Nephron progenitor cell (in vitro differentiated cells): ENCODE measurements at regions not wholly inside any gene's neighbourhood (a gene's known extent, or its start where the extent isn't known, plus 50 kb on each side); places are given as distances from the start of the nearest gene placed in this dataset.

Source experiments
- DNase-seq: peaks from one replicate; pipeline ENCODE4 v3.0.0; 2021
- H3K27ac Mint-ChIP-seq: 2 replicates; pipeline ENCODE4 v1.8.0; 2021; ENCODE audit warnings: mild to moderate bottlenecking, moderate library complexity, mixed read lengths
- H3K27me3 Mint-ChIP-seq: 2 replicates; pipeline ENCODE4 v1.8.0; 2021; ENCODE audit warnings: mild to moderate bottlenecking, low read depth, mixed read lengths; ENCODE audit not compliant: poor library complexity
- H3K36me3 Mint-ChIP-seq: 2 replicates; pipeline ENCODE4 v1.8.0; 2021; ENCODE audit warnings: low read depth, mixed read lengths
- H3K4me1 Mint-ChIP-seq: 2 replicates; pipeline ENCODE4 v1.8.0; 2021; ENCODE audit warnings: mixed read lengths
- H3K4me3 Mint-ChIP-seq: 2 replicates; pipeline ENCODE4 v1.8.0; 2021; ENCODE audit warnings: mild to moderate bottlenecking, moderate library complexity, mixed read lengths
- H3K9me3 Mint-ChIP-seq: 2 replicates; pipeline ENCODE4 v1.8.0; 2021; ENCODE audit warnings: mild to moderate bottlenecking, moderate library complexity, mixed read lengths
- CTCF ChIP-seq: fragments of 200-600 bp; sonication (generic); IDR thresholded peaks from 2 replicates; pipeline ENCODE4 v1.5.0; 2021; ENCODE audit warnings: antibody characterized with exemption

- H3K27me3 Mint-ChIP-seq = peaks cover 2% of the 10 kb centered on the region
- peaks cover 27% of the 10 kb centered on the region for H3K4me1 Mint-ChIP-seq
- H3K4me3 Mint-ChIP-seq = no peak overlapping the region
- H3K27ac Mint-ChIP-seq = peak overlapping the region; percentile 31
- no peak for TF ChIP-seq CTCF
- peaks cover 5% of the 10 kb centered on the region for H3K9me3 Mint-ChIP-seq
- H3K36me3 Mint-ChIP-seq = no peaks in the 10 kb centered on the region
- no peak for DNase-seq
Observed at GRCh38 chr20:34163307-34163706, 51.3 kb upstream of the EIF2S2 start.

- no peak for DNase-seq
- Mint-ChIP-seq H3K4me1 (peaks cover 22% of the 10 kb centered on the region), H3K4me3 (peak overlapping the region; percentile 41), H3K27ac (peak overlapping the region; percentile 96), H3K27me3 (peaks cover 2% of the 10 kb centered on the region), H3K9me3 (peaks cover 3% of the 10 kb centered on the region), H3K36me3 (no peaks in the 10 kb centered on the region)
- no peak for TF ChIP-seq CTCF
Observed at GRCh38 chr20:34164381-34164984, 52.4 kb upstream of the EIF2S2 start.

GRCh38 chr20:34165018-34165619 is 53.1 kb upstream of the EIF2S2 start:
- H3K27me3 Mint-ChIP-seq = peaks cover 5% of the 10 kb centered on the region
- peaks cover 24% of the 10 kb centered on the region for H3K4me1 Mint-ChIP-seq
- H3K27ac Mint-ChIP-seq = peak overlapping the region; percentile 96
- peaks cover 3% of the 10 kb centered on the region for H3K9me3 Mint-ChIP-seq
- no peak for DNase-seq
- no peak overlapping the region for H3K4me3 Mint-ChIP-seq
- no peak for TF ChIP-seq CTCF
- no peaks in the 10 kb centered on the region for H3K36me3 Mint-ChIP-seq

GRCh38 chr20:34171640-34172039 is 59.6 kb upstream of the EIF2S2 start:
- no peaks in the 10 kb centered on the region for H3K9me3 Mint-ChIP-seq
- H3K4me3 Mint-ChIP-seq = no peak overlapping the region
- no peak for TF ChIP-seq CTCF
- H3K4me1 Mint-ChIP-seq = peaks cover 22% of the 10 kb centered on the region
- no peak for DNase-seq
- H3K27me3 Mint-ChIP-seq = peaks cover 11% of the 10 kb centered on the region
- H3K27ac Mint-ChIP-seq = peak overlapping the region; percentile 84
- no peaks in the 10 kb centered on the region for H3K36me3 Mint-ChIP-seq

- H3K27ac Mint-ChIP-seq = no peak overlapping the region
- no peak for DNase-seq
Observed at GRCh38 chr20:34172926-34173325, 60.9 kb upstream of the EIF2S2 start.

More at GRCh38 chr20:34172926-34173325, 60.9 kb upstream of the EIF2S2 start:
- no peak for TF ChIP-seq CTCF
- peaks cover 20% of the 10 kb centered on the region for H3K4me1 Mint-ChIP-seq
- peaks cover 14% of the 10 kb centered on the region for H3K27me3 Mint-ChIP-seq
- no peaks in the 10 kb centered on the region for H3K36me3 Mint-ChIP-seq
- H3K9me3 Mint-ChIP-seq = no peaks in the 10 kb centered on the region
- no peak overlapping the region for H3K4me3 Mint-ChIP-seq
